H9 (cell line): ENCODE measurements at regions not wholly inside any gene's neighbourhood (a gene's known extent, or its start where the extent isn't known, plus 50 kb on each side); places are given as distances from the start of the nearest gene placed in this dataset.

Source experiments
- DNase-seq: peaks from one replicate; pipeline ENCODE4 v3.0.0-alpha.2; 2017
- H2AFZ ChIP-seq: one replicate; pipeline ENCODE4 v1.6.1; 2013; ENCODE audit warnings: mild to moderate bottlenecking, low read length, control low read depth, moderate library complexity
- H2AK5ac ChIP-seq: 2 replicates; pipeline ENCODE4 v1.6.1; 2013; ENCODE audit warnings: low read length, control low read depth, mixed read lengths; ENCODE audit not compliant: insufficient read length
- H2BK120ac ChIP-seq: one replicate; pipeline ENCODE4 v1.6.1; 2013; ENCODE audit warnings: low read depth, mild to moderate bottlenecking, low read length, control low read depth, inconsistent platforms; ENCODE audit not compliant: poor library complexity, severe bottlenecking
- H2BK12ac ChIP-seq: 2 replicates; pipeline ENCODE4 v1.6.1; 2013; ENCODE audit warnings: low read length, control low read depth, mixed read lengths, low read depth; ENCODE audit not compliant: insufficient read length
- H2BK15ac ChIP-seq: 2 replicates; pipeline ENCODE4 v1.6.1; 2013; ENCODE audit warnings: low read depth, low read length, control low read depth
- H2BK20ac ChIP-seq: one replicate; pipeline ENCODE4 v1.6.1; 2013; ENCODE audit warnings: low read depth, mild to moderate bottlenecking, low read length, control low read depth, inconsistent platforms; ENCODE audit not compliant: poor library complexity, severe bottlenecking
- H2BK5ac ChIP-seq: 2 replicates; pipeline ENCODE4 v1.6.1; 2013; ENCODE audit warnings: low read length, control low read depth, mixed read lengths; ENCODE audit not compliant: insufficient read length
- H3K14ac ChIP-seq: 2 replicates; pipeline ENCODE4 v1.6.1; 2013; ENCODE audit warnings: low read length, control low read depth; ENCODE audit not compliant: insufficient read depth
- H3K18ac ChIP-seq: 2 replicates; pipeline ENCODE4 v1.6.1; 2013; ENCODE audit warnings: low read depth, mild to moderate bottlenecking, mixed read lengths, low read length, control low read depth; ENCODE audit not compliant: insufficient read length
- H3K23ac ChIP-seq: 2 replicates; pipeline ENCODE4 v1.6.1; 2013; ENCODE audit warnings: low read length, control low read depth, mixed read lengths, low read depth; ENCODE audit not compliant: insufficient read length
- H3K23me2 ChIP-seq: 2 replicates; pipeline ENCODE4 v1.6.1; 2013; ENCODE audit warnings: low read depth, mild to moderate bottlenecking, mixed read lengths, low read length, control low read depth; ENCODE audit not compliant: insufficient read length, poor library complexity, severe bottlenecking
- H3K27ac ChIP-seq: 2 replicates; pipeline ENCODE4 v1.5.1; 2013; ENCODE audit warnings: low read length, control low read depth, mixed read lengths, low read depth; ENCODE audit not compliant: insufficient read length
- H3K27me3 ChIP-seq: 2 replicates; pipeline ENCODE4 v1.6.1; 2013; ENCODE audit warnings: low read length, control low read depth, inconsistent platforms; ENCODE audit not compliant: insufficient read depth
- H3K4ac ChIP-seq: 2 replicates; pipeline ENCODE4 v1.6.1; 2013; ENCODE audit warnings: low read depth, mild to moderate bottlenecking, control low read depth, inconsistent platforms, low read length, moderate library complexity
- H3K4me1 ChIP-seq: 2 replicates; pipeline ENCODE4 v1.6.1; 2013; ENCODE audit warnings: low read length, control low read depth, inconsistent platforms; ENCODE audit not compliant: insufficient read depth
- H3K4me2 ChIP-seq: 2 replicates; pipeline ENCODE4 v1.6.1; 2013; ENCODE audit warnings: low read length, control low read depth, mixed read lengths; ENCODE audit not compliant: insufficient read length, insufficient read depth
- H3K56ac ChIP-seq: 2 replicates; pipeline ENCODE4 v1.6.1; 2013; ENCODE audit warnings: low read depth, mild to moderate bottlenecking, mixed read lengths, low read length, control low read depth; ENCODE audit not compliant: insufficient read length
- H3K79me1 ChIP-seq: 2 replicates; pipeline ENCODE4 v1.6.1; 2013; ENCODE audit warnings: low read depth, mild to moderate bottlenecking, moderate library complexity, low read length, control low read depth, inconsistent platforms; ENCODE audit not compliant: insufficient read depth, poor library complexity, severe bottlenecking
- H3K79me2 ChIP-seq: 2 replicates; pipeline ENCODE4 v1.6.1; 2013; ENCODE audit warnings: low read length, control low read depth, inconsistent platforms; ENCODE audit not compliant: insufficient read depth
- H3K9ac ChIP-seq: 2 replicates; pipeline ENCODE4 v1.6.1; 2013; ENCODE audit warnings: low read length, control low read depth, mixed read lengths; ENCODE audit not compliant: insufficient read length; ENCODE audit errors: extremely low read depth
- H3K9me3 ChIP-seq: one replicate; pipeline ENCODE4 v1.6.1; 2013; ENCODE audit warnings: low read depth, low read length, inconsistent platforms; ENCODE audit not compliant: control insufficient read depth
- H3T11ph ChIP-seq: one replicate; pipeline ENCODE4 v1.6.1; 2013; ENCODE audit warnings: mild to moderate bottlenecking, low read length, control low read depth, inconsistent platforms
- H4K20me1 ChIP-seq: one replicate; pipeline ENCODE4 v1.6.1; 2013; ENCODE audit not compliant: control insufficient read depth, insufficient read length, insufficient read depth
- H4K5ac ChIP-seq: 2 replicates; pipeline ENCODE4 v1.6.1; 2013; ENCODE audit warnings: low read depth, mild to moderate bottlenecking, mixed read lengths, low read length, control low read depth; ENCODE audit not compliant: insufficient read length
- H4K8ac ChIP-seq: replicated peaks from 2 replicates; pipeline ENCODE4 v1.6.1; 2013; ENCODE audit warnings: low read length, control low read depth, mixed read lengths, low read depth; ENCODE audit not compliant: insufficient read length
- H4K91ac ChIP-seq: 2 replicates; pipeline ENCODE4 v1.6.1; 2013; ENCODE audit warnings: low read depth, mild to moderate bottlenecking, moderate library complexity, mixed read lengths, low read length, control low read depth; ENCODE audit not compliant: insufficient read length
- H3K27ac Mint-ChIP-seq, 3 experiments: 2 replicates in 2 of 3; 3 replicates in 1 of 3; pipeline ENCODE4 v1.8.0; 2020 to 2021; ENCODE audit warnings: mixed read lengths in 3 of 3, mild to moderate bottlenecking in 1 of 3, moderate library complexity in 1 of 3
- H3K27me3 Mint-ChIP-seq: 2 replicates; pipeline ENCODE4 v1.8.0; 2021; ENCODE audit warnings: low read depth, mild to moderate bottlenecking, moderate library complexity, mixed read lengths
- H3K36me3 Mint-ChIP-seq, 3 experiments: 2 replicates in 2 of 3; 3 replicates in 1 of 3; pipeline ENCODE4 v1.8.0; 2020 to 2021; ENCODE audit warnings: low read depth in 3 of 3, mixed read lengths in 3 of 3; ENCODE audit not compliant: insufficient read depth in 1 of 3
- H3K4me1 Mint-ChIP-seq, 2 experiments: 2 replicates each; pipeline ENCODE4 v1.8.0; 2020; ENCODE audit warnings: mixed read lengths in 2 of 2
- H3K4me3 Mint-ChIP-seq, 2 experiments: 2 replicates in 1 of 2; 3 replicates in 1 of 2; pipeline ENCODE4 v1.8.0; 2020 to 2021; ENCODE audit warnings: mild to moderate bottlenecking in 2 of 2, mixed read lengths in 2 of 2, moderate library complexity in 1 of 2
- H3K9me3 Mint-ChIP-seq, 2 experiments: 2 replicates in 1 of 2; 3 replicates in 1 of 2; pipeline ENCODE4 v1.8.0; 2020; ENCODE audit warnings: mild to moderate bottlenecking in 2 of 2, mixed read lengths in 2 of 2, moderate library complexity in 1 of 2
- WGBS: extraction: QIAGEN DNeasy Blood & Tissue Kit; methylation state at CpG from one replicate; pipeline ENCODE4 v1.1.7; 2013; ENCODE audit warnings: missing lambda C conversion rate, low lambda C conversion rate, mixed read lengths; ENCODE audit not compliant: insufficient read length; ENCODE audit errors: extremely low coverage; 5-methylcytosine and 5-hydroxymethylcytosine counted together
- TF ChIP-seq, protein P1 (sequence below): fragments of 200-600 bp; sonication (generic); conservative IDR thresholded peaks from 3 replicates; pipeline ENCODE4 v1.8.0; 2021; ENCODE audit warnings: antibody characterized with exemption, mild to moderate bottlenecking

DNA sequence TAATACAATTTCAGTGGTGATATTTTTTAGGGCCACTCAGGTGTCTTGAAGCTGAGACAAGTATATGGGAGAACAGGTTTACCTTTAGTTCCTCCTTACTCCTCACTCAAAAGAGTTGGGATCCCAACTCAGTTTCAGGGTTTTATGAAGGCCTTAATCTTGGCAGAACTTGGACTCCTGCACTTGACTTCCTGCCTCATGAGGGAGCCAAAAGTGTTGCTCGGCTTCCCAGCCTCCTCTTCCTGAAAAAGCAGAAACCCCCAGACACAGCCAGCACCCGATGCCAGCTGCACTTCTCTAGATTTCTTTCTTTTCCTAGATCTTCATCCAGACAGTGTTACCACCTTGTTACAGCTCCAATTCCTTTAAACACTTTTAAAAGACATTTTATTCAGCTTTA, 70.8 kb upstream of the TMPRSS2 start:
- TF ChIP-seq, protein P1, sequence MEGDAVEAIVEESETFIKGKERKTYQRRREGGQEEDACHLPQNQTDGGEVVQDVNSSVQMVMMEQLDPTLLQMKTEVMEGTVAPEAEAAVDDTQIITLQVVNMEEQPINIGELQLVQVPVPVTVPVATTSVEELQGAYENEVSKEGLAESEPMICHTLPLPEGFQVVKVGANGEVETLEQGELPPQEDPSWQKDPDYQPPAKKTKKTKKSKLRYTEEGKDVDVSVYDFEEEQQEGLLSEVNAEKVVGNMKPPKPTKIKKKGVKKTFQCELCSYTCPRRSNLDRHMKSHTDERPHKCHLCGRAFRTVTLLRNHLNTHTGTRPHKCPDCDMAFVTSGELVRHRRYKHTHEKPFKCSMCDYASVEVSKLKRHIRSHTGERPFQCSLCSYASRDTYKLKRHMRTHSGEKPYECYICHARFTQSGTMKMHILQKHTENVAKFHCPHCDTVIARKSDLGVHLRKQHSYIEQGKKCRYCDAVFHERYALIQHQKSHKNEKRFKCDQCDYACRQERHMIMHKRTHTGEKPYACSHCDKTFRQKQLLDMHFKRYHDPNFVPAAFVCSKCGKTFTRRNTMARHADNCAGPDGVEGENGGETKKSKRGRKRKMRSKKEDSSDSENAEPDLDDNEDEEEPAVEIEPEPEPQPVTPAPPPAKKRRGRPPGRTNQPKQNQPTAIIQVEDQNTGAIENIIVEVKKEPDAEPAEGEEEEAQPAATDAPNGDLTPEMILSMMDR = no peak
- no peak overlapping the region for H2BK120ac ChIP-seq
- H3K9me3 ChIP-seq = peaks cover 4% of the 10 kb centered on the region
- DNase-seq = no peak
- no peak overlapping the region for H2BK20ac ChIP-seq
- no peak overlapping the region for H2BK12ac ChIP-seq
- H3K4me1 ChIP-seq = no peaks in the 10 kb centered on the region
- no peak overlapping the region for H3K14ac ChIP-seq
- H3K27ac ChIP-seq = no peak overlapping the region
- Mint-ChIP-seq H3K27ac (no peak overlapping the region), H3K4me3 (no peak overlapping the region), H3K27me3 (peaks cover 5% of the 10 kb centered on the region), H3K36me3 (peaks cover 3 to 26% (median 4%) of the 10 kb centered on the region in 3 experiments; a peak in 6 of 7 replicates), H3K4me1 (peaks cover 15 to 20% of the 10 kb centered on the region in 2 experiments), H3K9me3 (peaks cover 26 to 32% of the 10 kb centered on the region in 2 experiments)
- no peak overlapping the region for H4K91ac ChIP-seq
- no peak overlapping the region for H3K4me2 ChIP-seq
- no peak overlapping the region for H4K8ac ChIP-seq
- H2AK5ac ChIP-seq = no peak overlapping the region
- no peaks in the 10 kb centered on the region for H3K23me2 ChIP-seq
- H3K18ac ChIP-seq = no peak overlapping the region
- no peak overlapping the region for H3T11ph ChIP-seq
- no peak overlapping the region for H3K23ac ChIP-seq
- no CpG with 5 or more reads among the region's 2 CpGs for WGBS
- H3K4ac ChIP-seq = no peak overlapping the region
- H2AFZ ChIP-seq = no peak overlapping the region
- H3K27me3 ChIP-seq = no peaks in the 10 kb centered on the region
- no peak overlapping the region for H2BK15ac ChIP-seq
- no peaks in the 10 kb centered on the region for H3K79me2 ChIP-seq
- no peak overlapping the region for H3K9ac ChIP-seq
- no peak overlapping the region for H4K5ac ChIP-seq
- H3K79me1 ChIP-seq = no peaks in the 10 kb centered on the region
- peaks cover 2% of the 10 kb centered on the region for H4K20me1 ChIP-seq
- no peak overlapping the region for H2BK5ac ChIP-seq
- H3K56ac ChIP-seq = no peak overlapping the region
